HT1080 (cell line): ENCODE measurements at regions not wholly inside any gene's neighbourhood (a gene's known extent, or its start where the extent isn't known, plus 50 kb on each side); places are given as distances from the start of the nearest gene placed in this dataset.

ENCODE experiments used
- DNase-seq: peaks from one replicate; pipeline ENCODE4 v3.0.0-alpha.2; 2015; ENCODE audit warnings: low read depth

GRCh38 chr10:44034946-44035345, 350.0 kb downstream of the CXCL12 start:
- no peak for DNase-seq

- no peak for DNase-seq
Observed at GRCh38 chr10:44033008-44033407, 351.9 kb downstream of the CXCL12 start.

GRCh38 chr10:44032216-44032615, 352.7 kb downstream of the CXCL12 start:
- DNase-seq, result no peak

- DNase-seq, result no peak
Observed at GRCh38 chr10:44030738-44031137, 354.2 kb downstream of the CXCL12 start.

DNA sequence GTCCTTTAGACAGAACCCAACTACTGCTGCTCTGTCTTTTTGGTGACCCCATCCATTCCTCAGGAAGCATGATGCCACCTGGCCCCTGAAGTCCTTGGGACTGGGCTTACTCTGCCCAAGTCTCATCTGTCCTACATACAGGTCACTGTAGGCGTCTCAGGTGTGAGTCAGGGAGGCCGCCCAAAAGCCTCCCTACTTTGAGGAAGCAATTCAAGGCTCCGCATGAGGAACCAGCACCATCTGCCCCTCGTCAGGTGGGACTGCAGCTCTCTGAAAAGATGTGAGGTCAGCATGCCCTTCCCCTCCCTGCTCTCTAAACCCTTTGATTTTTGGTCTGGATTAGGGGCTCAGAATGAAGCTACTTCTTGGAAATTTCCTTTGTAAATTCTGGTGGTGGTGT, 354.8 kb downstream of the CXCL12 start:
- DNase-seq, result no peak

DNA sequence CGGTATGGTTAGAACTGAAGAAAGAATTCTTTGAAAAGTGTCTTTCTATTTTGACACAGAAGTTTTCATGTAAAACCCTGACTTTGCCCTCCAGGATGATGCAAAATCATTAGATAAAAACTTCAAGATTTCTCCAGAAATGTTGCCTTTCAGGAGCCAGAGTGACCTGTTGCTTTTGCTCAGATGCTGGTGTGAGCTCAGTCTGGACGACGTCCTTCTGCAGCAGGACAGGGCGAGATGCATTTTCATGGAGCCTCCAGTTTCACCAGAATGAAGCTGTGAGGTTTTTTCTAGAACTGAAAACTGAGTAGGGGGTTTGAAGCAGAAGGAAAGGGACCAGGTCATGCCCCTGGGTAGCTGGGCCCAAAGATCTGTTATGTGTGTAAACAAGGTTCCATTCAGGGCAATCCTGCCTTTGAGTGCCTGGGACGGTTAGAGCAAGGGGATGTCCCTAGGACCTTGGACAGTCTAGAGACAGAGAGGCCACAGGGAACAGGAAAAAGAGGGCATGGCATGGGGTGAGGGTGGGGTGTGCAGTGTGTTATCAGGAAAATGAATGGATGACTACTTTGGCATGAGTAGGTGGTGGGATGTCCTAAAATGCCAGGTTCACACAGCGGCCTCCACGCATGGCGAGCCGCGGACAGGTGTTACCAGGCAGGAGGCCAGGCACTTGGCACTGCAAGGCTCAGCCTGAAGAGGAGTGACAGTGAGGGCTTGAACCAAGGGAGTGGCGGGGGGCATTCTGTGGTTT, 356.3 kb downstream of the CXCL12 start:
- no peak for DNase-seq

- no peak for DNase-seq
Observed at GRCh38 chr10:44024356-44025116, 360.4 kb downstream of the CXCL12 start.

DNA sequence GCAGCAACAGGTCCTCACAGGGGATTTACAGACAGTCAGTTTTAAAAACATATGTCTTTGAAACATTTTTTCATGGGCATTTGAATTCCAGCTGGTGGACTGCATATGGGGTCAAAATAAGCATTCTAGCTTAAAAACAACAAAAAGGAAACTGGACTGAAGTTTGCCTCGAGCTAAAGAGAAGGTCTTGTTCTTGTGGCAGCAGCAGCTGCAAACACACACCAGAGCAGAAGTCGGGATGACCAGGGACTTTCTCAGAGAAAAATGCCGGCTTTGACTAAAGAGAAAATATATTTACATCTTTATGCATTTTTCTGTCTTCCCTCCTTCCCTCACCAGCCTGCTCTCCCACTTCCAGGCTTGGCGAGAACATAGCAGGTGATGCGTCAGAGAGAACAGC, 361.4 kb downstream of the CXCL12 start:
- DNase-seq, result no peak

- no peak for DNase-seq
Observed at GRCh38 chr10:44022203-44022602, 362.7 kb downstream of the CXCL12 start.

DNA sequence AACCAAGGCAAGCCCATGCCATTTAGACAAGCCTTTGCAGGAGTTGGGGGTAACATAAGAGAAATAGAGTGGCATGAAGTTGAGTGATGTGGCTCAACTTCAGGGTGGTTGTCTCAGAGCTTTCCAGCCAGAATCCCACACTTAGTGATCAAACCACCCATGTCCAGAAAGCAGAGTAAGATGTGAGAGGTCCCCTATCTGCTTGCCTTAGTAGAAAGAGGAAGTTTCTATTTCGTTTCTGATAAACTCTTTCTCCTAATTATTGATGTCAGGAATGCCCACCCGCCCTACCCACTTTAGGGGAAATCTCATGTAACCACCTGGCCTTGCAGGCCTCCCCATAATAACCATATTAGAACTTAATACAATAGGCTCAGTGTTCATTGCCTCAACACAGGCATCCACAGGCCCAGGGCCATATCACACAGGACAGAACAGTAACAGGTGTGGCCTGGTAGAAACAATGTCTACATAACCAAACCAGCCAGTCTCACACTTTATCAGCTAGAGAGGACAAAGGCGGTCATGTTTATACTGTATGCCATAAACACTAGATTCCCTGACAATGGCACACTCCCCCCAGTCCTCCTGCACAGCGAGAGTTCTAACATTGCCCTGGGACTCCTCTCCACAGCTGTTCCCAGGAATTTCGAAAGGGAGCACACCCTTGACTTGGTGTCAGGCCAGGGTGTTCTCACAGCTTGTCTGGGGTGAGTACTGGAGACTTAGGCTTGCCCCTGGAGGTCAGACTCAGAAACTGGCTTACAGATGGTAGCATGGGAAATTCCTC, 364.4 kb downstream of the CXCL12 start:
- DNase-seq, result no peak

DNA sequence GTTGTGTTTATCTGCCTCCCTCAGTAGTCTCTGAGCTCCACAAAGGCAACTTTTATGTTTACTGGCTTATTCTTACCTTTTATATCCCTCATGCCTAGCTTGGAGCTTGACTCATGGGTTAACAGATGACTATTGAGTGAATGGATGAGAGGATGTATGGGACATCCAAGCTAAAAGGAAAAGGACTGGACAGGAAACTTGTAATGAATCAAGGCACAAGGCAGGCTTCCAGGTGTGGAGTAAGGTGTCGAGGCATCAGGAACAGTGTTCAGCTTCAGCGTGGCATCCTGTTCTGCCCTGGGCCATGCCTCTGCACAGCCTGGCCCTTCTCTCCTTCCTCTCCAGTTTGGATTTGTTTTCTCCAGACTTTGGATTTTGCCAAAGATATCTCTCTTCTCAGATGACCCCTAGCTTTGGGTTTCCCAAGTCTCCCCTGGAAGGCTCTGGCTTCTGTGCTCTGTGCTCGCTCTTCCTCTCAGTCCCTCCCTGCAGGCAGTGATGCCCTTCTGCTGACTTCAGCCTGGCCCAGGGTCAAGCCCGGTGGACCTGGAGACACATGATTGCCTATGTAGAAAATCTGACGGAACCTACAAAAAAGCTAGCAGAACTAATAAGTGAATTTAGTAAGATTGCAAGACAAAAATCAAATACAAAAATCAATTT, 367.3 kb downstream of the CXCL12 start:
- DNase-seq, result no peak

DNA sequence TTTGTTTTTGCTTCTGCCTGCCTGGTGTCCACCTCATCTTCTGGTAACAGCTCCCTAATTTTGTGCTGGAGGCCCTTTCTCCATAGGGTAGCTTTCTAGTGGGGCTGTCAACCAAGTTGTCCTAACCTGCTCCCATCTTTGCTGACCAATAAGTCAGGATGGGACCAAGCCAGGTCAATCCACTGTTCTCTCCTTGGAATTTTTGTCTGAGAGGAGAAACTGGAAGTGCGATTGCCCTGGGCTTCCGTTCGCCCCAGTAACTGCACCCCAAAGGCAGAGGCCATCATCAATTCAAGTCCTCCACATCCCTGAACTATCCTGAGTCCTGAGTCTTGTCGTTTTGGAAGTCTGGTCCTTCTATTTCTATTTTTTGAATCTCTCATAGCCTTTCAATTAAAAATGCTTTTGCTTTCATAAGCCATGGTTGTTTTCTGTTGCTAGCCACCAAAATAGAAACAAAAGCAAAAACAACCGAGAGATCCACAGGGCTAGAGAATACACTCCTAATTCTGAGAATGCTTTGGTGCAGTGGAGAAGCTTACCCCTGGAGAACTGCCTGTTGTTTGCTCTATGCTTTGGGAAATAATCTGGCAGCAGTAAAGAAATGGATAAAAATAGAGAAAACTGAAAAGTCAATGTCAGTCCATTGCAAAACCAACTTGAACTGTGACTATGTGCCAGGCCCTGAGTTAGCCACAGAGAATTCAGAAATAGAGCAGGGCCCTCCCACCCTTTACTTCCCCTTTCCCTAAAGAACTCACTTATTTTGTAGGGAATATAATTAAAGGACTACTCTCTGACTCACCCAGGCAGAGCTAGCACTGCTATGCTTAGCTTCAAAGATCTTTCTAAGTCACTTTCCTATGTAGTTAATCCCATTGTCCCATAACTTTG, 368.1 kb downstream of the CXCL12 start:
- no peak for DNase-seq

GRCh38 chr10:44015702-44016500, 367.2 kb upstream of the ZNF32 start:
- no peak for DNase-seq

DNA sequence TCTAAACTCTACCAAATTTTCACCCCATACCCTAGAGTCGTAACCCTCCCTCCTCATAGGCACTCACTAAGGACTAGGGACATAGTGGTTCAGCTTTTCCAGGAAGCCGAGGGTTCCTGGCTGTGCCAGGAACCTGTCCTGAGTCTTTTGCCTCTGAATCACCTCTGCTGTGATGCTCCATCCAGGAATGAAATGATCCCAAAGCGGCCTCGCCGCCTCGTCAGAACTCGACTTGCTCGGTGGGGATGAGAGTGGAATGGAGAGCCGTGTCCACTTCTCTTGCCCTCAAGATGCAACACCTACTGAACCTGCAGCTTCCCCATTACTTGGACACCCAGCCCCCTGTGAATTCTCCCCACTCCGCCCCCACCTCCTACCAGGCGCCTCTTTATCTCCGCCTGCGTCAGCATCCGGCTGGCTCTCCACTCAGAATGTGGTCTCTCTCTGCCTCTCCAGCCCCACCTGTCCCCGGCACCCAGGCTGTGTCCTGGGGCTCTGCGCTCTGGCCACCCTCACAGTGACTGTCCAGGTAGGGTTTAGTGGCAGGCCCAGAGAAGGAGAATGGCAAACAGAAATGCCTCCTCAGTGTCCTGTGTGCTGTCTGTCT, 366.1 kb upstream of the ZNF32 start:
- no peak for DNase-seq

- no peak for DNase-seq
Observed at GRCh38 chr10:44013981-44014380, 365.3 kb upstream of the ZNF32 start.

DNA sequence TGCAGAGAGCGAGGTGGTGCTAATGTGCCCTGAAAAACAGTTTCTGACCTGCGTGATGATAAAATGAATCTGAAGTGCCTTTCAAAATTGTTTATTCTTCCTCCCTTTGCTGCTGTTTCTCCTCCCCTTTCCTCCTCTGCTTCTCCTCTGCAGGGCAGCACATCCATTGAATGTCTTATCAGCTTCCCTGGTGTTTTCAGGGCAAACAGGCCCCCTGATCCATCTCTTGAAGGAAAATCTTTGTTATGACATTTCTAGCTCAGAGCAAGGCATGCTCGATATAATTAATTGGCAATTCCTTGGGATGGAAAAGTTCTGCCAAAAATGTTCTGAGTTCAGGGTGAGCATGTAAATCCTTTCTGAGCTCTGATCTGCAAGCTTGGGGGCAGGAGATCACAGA, 364.2 kb upstream of the ZNF32 start:
- no peak for DNase-seq

GRCh38 chr10:44011603-44011981, 362.9 kb upstream of the ZNF32 start:
- no peak for DNase-seq

DNA sequence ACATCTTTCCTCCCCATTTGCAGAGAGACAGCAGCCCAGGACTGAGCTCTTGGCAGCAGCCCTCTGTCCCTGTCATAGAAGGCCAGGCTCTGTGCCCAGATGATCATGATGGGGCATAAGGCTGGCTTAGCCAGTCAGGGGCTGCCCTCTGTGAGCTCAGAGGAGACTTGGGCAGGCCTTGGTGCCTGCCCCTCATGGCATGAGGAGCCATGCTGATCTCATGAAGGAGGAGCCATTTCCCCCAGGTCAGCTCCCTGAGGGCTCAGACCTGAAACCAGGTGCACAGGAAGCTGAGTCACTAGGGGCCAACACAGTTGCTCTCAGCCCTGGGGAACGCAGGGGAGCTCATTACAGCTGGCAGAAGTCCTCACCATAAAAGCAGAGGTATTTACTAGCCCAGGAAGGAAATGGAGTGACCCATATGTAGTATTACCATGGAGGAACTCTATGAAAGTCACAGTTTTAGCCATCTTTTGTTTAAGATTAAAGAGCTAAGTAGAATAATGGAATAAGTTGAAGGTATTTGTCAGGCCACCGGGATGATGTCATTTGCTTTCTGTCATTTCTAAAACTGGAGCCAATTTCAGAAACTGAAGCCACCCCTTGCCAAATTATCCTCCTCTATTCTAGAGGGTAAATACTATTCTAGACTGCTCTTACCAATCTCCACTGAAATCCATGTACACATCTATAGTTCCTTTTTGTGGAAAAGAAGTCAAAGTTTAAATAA, 362.4 kb upstream of the ZNF32 start:
- no peak for DNase-seq
